ENCODE measurements at regions not wholly inside any gene's neighbourhood (a gene's known extent, or its start where the extent isn't known, plus 50 kb on each side); places are given as distances from the start of the nearest gene placed in this dataset.

DNA sequence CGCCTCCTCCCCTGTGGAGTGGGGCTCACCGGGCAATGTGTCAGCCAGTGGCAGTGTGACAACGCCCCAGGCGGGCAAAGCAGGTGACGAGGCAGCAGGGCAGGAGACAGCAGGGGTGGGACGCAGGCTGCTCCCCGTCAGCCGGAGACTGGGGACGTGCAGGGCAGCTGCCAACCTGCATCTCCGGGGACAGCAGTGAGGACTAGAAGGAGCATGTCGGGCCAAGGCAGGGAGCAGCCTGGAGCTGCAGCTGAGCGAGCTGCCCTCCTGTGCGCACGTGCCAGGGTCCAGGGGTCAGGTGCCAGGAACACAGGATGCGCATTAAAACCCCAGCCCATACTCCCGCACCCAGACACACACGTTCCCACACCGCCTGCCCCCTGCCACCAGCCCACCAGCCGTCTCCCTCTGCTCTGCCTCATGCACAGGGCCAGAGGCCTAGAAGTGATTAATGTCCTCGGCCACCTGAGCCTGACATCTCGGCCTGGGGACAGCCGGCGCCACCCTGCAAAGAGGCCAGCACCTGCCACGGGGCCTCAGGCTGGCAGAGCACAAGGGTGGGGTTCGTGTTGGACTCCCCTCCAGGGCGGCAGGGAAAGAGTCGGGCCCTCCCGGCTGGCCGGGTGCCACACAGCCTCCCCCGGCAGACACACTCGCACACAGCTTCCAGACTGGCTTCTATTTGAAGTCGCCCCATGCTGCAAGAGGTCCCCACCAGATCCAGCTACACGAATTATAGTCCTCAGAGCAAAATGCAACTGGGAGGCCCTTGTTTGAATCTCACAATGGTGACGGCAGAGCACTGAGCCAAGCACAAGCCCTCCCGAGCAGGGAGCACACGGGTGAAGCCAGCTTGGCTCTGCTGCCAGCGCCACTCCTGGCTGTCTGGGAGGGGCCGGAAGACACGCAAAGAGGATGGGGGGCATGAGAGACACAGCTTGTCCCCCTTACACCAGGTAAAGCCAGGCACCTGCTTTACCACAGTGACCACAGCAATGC lies 90.4 kb downstream of the RBFOX3 start:
- DNase-seq, result no peak

DNA sequence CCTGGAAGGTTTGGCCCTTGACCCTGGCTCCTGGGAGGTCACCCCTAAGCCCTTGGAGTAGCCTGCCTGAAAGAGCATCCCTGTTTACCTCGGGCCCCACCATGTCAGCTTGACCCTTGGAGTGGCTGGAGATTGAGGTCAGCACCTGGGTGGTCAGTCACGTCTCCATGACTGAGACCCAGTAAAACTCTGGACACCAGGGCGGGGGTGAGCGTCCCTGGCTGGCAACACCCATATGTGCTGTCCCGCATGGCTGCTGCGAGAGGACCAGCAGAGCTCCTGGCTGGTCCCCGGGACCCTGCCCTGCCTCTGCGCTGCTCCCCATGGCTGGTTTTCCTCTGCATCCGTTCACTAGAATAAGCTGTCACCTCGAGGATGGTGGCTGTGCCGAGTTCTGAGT lies 91.2 kb downstream of the RBFOX3 start:
- DNase-seq, result no peak

DNA sequence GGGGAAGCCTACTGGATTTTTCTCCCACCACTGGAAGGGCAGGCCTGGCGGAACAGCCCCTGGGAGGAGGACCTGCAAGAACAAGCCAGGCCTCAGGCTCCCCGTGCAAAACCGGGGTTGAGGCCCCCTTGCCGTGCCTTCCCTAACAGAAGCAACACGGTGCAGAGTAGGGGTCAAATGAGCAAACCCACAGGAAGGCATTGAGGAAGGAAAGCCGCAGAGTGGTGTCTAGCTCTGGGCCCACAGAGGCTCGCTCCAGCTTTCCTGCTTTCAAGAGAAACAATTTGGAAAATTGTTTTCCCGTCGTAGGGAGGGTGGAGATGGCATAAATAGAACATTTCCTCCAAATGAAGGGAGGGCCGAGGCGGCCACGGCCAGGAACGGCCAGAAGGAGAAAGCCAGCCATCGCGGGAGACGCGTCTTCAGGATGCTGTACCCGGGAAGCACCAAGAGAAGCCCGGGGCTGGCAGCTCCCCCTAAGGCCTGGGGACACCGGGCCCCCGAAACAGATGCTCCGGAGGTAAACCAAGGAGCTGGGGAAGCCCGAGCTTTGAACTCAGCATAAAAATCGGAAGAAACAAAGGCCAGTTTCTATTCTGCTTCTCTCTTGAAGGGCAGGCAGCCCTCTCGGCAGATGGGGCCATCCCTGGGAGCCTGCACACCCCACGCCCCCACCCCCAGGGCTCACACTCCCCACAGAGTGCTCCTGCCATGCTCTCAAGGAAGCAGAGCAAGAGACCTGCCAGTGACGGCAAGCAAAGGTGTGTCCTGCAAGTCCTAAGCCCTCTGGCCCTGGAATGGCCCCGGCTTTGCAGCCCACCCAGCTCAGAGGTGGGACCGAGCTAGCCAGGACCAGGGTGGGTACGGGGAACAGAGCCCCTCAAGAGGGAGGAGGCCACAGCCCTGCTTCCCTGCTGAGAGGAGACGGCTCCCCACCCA lies 92.0 kb downstream of the RBFOX3 start:
- no peak for DNase-seq

DNA sequence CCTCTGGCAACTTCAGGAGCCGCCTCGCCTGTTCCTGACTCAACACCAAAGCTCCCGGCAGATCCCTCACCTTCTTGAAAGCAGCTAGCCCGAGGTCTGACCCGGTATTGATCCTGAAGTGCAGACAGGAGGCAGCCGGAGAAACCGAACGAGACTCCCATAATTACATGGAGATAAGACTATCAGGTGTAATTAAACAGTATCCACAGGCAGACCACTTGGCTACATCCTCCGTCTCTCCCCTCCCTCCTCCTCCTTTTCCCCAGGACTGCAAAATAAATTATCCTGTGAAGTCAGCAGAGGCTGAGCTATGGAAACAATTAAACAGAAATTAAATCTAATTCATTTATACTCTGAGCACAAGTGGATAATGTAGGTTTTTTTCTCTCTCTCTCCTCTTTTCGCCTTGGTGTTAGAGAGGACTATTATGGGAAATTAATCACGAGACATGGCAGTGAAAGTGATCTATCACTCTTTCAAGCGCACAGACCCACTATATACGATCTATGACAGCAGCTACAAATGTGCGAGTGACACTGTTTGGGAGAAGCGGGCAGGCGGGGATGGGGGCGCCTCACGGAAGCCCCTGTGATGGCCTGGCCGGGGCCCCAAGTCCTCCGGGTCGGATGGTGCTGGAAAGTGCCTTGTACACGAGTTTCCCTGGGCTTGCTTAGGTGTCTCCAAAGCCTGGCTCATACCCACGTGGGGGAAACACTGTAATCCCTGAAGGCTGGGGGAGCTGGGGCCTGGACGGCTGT lies 92.8 kb downstream of the RBFOX3 start:
- DNase-seq, result no peak

DNA sequence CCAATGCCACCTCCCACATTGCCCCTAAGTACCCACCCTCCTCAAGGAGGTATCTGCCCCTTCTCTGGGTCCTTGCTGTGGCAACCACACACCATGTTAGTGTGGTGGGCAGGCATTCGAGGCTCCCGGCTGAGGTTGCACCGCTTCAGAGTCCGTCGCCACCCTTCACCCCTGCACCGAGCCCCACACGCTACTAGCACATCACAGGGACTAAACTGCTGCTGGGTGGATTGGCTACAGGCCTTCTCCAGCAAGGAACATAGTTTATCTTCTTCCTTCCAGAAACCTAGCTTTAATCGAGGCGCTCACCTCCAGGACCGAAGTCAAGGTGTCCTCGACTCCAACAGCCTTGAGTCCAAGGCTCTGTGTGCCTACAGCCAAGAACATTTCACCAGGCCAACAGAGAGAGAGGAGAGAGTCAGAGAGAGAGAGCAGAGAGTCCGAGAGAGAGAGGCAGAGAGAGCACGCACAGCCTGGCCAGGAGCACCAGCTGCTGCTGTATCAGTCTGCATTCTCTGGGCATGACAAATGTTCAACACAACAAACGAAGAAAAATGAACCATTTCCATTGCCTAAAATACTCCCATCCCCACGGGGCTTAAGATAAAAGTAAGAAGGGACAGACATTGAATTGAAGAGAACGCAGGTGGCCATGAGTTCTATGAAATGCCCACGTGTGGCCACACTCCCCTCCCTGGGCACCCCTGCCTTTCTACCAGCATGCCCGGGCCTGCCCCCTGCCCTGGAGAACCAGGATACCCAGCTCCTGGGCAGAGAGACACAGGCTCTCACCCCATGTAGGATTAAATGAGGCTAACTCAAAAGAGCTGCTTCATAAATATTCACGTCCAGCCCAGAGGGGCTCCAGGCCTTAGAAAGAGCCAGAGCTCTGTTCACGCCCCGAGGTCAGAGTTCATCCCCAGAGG lies 94.9 kb downstream of the RBFOX3 start:
- DNase-seq, result no peak

DNA sequence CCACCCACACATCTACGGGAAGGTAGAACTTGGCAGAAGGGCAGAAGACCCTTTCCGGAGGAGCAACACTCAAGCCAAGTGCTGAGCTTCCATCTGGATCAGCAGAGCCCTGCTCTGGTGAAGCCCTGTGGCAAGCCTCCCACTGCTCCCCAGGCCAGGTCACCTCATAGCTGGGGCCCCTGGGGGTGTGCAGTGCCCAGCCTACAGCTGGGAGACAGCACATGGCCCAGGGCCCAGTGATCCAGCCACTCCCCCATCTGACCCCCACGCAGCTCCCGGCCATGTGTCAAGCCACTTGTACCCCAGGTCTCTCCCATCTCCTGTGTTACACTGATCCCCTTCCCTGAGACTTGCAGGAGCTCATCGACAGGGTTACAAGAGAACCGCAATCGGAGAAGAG lies 95.7 kb downstream of the RBFOX3 start:
- no peak for DNase-seq

DNA sequence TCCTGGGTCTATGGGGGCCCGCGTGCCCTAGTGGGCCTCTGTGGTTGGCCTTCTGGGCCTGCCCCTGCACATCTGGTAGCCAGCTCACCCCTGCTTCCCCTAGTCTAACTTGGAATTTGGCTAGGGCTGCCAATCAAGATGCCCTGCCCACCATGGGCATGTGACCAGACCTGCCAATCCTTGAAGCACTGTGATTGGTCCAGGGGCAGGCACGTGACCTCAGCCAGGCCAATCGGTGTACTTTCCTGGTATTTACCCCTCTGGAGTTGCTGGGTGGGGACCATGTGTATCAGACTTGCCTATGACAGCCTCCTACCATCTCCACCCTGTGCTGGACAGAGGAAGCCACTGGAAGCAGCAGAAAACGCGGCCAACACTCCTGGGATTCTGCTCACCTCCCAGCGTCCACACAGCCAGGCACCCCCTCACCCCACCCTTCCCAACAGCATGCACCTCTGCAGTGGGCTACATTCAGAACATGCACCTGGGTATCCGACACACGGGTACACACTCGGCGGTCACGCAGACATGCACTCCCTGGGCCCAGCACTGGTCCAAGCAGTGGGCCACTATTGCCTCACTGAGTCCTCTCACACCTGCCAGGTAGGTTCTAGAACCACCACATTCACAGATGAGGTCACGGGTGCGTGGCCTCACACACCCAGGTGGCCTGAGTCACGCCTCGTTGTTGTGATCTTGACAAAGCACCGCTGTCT lies 96.9 kb downstream of the RBFOX3 start:
- no peak for DNase-seq

DNA sequence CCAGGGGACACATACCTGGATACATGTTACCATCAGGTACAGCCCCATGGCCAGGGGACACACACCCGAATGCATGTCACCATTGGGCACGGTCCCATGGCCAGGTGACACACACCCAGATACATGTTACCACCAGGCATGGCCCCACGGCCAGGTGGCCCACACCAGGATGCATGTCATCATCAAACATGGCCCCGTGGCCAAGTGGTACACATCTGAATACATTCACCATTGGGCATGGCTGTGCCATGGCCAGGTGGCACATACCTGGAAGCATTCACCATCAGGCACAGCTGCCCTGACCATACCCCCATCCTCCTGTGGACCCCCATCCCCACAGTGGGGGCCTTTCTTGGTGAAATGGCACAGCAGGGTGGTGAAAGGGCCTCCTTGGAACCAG lies 97.6 kb downstream of the RBFOX3 start:
- DNase-seq, result no peak

DNA sequence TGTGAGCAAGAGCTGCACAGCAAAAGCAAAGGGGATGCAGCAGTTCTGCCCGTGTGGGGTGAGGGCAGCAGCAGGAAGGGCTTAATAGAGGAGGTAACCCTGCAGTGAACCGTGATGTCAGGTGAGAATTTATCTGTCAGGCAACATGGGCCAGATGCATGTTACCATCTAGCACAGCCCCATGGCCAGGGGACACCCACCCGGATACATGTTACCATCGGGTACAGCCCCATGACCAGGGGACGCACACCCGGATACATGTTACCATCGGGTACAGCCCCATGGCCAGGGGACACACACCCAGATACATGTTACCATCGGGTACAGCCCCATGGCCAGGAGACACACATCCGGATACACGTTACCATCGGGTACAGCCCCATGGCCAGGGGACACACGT lies 99.4 kb downstream of the RBFOX3 start:
- no peak for DNase-seq

DNA sequence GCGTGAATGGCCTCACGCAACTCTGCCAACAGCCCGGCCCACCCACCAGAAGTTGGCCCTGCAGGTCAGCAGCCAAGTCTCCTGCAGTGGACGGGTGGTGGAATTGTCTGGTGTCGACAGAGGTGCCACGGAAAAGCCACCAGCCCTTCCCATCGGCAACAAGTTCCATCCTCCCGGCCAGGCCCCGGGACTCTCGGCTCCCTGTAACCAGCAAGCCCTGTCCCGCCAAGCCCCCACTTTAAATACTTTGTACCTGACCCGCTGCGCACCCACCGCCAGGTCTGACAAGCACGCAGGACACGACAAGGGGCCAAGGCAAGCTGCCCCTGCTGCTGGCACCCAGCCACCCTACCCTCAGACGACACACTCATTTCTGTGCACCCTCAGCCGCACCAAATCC lies 100.8 kb downstream of the RBFOX3 start:
- no peak for DNase-seq

DNA sequence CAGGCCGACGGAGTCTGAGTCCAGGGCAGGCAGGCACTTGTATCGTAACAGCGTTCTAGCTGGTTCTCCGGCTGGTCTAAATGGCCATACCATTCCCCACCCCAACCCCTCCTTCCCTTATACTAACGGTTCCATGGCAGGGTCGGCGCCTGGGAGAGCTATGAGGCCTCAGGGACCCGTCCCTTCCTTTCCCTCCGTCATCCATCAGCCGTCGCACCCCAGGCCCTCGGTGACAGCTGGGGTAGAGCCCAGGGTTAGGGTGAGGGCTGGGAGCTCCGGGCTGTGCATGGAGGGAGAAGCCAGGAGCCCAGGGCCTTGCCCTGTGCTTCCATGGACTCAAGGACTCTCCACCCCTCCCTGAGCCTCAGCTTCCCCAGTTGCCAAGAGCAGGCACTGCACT lies 101.4 kb downstream of the RBFOX3 start:
- no peak for DNase-seq

DNA sequence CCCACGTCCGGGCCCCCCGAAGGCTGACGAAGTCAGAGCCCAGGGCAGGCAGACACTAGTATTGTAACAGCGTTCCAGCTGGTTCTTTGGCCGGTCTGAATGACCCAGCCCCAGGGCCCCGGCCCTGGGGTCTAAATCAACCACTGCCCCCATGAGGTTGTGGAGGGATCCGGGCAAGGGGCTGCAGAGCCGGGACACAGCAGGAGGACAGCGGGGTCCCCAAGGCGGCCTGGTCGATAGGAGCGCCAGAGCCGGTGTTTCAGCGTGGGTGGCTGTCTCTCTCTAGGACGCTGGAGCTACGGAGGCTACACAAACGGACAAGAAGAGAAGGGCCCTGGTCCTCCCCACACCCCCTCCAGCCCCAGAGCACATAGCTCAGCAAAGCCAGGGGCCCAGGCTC lies 101.8 kb downstream of the RBFOX3 start:
- DNase-seq, result no peak

DNA sequence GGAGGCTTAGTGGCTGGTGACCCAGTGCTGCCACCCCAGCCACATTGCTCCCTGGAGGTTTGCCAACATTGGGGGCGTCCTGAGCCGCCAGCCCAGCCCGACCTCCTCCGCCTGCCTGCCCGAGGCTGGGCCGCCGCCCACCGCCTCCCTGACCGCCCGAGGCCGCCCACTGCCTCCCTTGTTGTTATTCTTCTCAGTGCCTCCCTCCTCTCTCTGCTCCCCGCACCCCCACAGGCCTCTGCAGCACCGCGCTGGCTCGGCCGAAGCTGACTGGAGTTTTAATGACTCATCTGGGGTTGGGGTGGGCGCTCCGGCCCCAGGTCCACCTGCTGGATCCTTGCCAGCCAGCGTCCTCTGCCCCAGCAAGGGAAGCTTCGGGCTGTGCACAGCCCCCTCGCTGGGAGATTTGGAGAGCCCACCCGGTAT lies 102.5 kb downstream of the RBFOX3 start:
- no peak for DNase-seq

DNA sequence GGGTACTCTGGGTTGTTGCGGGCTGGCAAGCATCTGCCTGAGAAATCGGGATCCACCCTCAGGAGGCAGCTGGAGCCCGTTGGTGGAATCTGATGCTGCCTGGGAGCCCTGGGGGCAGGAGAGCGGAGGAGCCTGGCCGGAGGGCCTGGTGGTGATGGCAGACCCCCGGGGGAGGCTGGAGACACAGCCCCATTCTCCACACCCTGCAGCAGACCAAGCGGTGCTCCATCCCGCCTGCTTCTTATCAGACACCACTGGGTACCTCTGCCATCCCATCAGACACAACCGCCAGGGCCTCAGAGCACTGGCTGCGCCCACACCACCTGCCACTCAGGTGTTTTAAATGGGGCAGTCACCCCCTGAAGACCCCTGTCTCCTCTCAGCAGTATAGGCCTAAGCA lies 103.9 kb downstream of the RBFOX3 start:
- DNase-seq, result no peak

DNA sequence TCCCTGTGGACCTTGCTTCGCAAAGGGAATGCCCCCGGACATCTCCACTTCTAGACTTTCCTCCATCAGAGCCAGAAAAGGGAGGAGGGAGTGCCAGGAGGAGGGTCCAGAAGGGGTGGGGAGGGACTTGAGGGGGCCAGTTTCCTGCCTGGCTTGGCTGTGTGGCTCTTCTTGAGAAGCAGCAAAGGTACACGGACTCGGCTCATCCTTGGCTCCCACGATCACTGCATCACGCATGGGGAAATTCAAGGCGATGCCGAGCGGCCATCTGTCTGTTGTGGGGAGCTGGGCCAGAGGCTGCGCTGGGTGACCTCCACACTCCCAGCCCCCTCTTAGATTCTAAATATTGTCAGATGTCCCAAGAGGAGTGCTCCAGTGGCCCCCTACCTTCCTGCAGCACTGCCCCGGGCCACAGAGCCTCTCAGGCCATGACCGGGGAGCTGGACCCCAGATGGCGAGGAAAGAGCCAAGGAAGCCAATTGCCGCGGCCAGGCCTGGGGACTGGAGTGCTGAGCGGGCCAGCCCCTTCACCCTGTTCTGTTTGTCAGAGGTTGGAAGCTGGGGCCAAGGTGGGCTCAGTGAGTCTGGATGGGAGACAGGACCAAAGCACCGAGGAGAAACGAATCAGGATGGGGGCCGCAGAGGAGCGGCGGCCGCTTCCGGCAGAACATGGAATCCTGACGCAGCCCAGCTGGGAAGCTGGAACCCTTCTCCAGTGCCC lies 104.5 kb downstream of the RBFOX3 start:
- no peak for DNase-seq

DNA sequence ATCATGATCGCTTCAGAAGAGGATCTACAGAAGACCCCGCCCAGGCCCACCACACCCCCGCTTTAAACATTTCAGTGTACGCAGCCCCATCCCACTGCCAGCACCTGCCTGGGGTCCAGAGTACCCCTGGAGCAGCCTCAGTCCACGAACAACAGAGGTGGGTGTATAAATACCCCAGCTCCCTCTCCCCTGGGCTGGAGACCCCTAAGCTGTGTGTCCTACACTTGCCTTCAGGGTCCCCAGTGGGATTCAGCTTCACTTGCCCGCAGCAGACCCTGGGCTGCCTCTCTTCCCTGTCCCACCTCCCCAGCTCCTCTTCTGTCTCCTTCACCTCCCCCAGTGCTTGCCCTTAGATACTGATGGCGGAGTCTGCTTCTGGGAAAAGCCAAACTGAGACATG lies 105.7 kb downstream of the RBFOX3 start:
- DNase-seq, result no peak

DNA sequence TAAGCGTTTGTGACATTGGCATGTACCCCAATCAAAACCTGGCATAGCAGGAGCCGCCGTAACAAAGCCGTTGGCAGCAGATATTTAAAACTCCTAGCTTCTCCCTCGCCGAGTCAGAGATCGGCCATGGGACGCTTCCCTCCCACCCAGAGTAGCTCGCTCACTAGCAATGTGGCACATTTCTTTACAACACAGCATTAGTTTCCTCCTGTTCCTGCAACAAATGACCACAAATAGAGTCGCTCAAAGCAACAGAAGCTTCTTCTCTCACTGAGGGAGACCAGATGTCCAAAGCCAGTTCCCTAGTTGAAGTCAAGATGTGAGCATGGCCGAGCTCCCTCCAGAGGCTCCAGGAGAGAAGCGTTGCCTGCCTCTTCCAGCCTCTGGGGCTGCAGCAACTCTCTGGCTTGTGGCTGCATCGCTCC lies 106.7 kb downstream of the RBFOX3 start:
- DNase-seq, result no peak

DNA sequence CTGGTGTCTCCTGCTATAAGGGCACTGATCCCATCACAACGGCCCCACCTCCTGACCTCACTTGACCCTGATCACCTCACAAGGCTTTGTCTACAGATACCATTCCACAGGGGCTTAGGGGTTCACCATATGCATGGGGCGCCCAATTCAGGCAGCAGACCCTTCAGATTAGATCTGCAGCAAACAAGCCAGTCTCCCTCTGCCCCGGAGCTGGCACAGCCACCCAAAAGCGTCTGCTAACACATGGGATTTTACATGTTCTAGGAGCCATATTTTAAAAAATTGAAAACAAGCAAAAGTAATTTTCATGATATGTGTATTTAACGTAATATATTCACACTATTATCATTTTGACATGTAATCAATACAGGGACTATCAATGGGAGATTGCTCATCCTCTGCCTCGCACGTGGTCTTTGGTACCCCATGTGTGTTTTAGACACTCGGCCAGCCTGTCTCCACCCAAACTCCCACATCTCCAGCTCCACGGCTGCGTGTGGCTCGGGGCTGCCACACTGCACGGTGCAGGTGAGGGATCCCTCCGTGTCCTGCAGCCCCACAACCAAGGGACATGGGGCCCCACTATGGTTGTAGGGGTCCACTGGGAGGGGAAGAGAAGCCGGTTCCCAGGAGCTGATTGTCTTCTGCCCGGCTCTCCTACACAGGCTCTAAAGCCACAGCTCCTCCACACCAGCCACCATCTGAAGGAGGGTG lies 107.6 kb downstream of the RBFOX3 start:
- DNase-seq, result no peak

DNA sequence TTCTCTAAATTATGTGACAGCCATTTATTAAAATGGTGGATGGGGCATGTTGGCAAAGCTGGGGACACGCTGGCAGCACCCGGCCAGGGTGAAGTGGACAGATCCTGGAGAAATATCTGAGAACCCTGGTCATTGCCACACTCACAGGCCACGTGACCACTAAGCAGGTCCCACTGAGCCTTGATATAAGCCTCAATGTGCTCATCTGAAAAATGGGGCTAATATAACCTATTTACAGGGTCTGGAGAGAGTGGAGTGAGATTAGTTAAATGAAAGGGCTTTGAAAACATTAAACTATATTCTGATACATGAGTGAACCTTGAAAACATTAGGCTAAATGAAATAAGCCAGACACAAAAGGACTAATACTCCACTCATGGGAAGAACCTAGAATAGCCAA lies 108.9 kb downstream of the RBFOX3 start:
- DNase-seq, result no peak
